GM18498 (cell line): ENCODE measurements at regions not wholly inside any gene's neighbourhood (a gene's known extent, or its start where the extent isn't known, plus 50 kb on each side); places are given as distances from the start of the nearest gene placed in this dataset.

ENCODE experiments used
- ATAC-seq: cut with Tn5 transposase; IDR thresholded peaks from one replicate; pipeline ENCODE4 v1.9.1; 2021; ENCODE audit warnings: mild to moderate bottlenecking, moderate library complexity; ENCODE audit not compliant: unreplicated experiment

- no peak for ATAC-seq
Measured at GRCh38 chr5:29779141-29779540, 1414.3 kb upstream of the CDH6 start.

- no peak for ATAC-seq
Measured at GRCh38 chr5:29777373-29777772, 1416.1 kb upstream of the CDH6 start.

GRCh38 chr5:29770936-29771335 lies 1422.5 kb upstream of the CDH6 start:
- no peak for ATAC-seq

- ATAC-seq: no peak
Measured at GRCh38 chr5:29769474-29769873, 1424.0 kb upstream of the CDH6 start.

DNA sequence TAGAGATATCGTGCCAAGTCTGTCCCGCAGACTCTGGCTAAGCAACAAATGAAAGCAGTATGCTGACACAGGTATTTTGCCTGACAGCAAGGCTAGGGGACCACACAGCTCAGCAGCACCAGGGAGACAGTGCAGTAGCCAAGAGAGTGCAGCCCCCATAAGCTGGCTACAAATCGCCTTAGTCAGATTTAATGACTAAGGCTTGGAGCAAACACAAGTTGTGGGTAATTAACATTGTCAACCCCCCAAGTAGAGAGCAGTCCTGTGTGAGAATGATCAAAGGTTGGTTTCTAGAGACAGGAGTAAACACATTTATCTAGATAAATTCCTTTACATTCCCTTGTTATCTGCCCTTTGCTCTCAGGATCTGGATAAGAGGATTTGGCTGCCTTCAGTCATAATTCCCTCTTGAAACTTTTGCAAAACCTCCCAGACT lies 1434.5 kb upstream of the CDH6 start:
- no peak for ATAC-seq

DNA sequence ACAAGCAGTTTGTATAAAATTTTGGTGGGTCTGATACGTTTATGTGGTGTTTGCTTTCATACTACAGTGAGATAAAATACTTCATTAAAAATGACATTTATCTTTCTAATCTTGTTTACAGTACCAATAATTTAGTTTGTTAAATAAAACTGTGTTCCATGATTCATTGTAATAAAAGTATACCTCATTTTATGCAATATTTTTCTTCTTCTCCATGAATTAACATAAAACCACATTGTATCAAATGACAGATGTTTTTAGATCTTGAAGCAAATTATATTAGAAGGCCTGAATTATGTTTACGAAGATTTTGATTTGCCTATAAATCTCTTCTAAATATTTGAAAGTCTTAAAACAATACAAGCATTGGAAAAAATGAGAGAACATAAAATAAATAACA lies 1443.0 kb upstream of the CDH6 start:
- ATAC-seq: no peak

DNA sequence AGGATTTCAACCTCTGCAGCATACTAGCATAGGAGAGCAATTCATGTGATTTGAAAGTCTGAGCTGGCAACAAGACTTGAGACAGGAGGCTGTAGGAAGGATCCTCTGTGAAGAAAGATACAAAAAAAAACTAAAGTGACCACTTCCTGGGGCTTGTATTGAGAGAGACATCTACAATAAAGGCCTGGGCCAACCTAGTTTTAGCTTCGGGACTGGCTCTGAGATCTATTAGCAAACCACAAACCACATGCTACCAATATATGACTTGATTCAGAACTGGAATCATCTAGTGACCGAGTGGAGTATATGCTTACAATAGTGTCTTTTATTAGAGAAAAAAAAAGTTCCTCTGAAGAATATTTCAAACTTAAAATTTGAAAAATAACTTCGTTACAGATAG lies 1448.9 kb upstream of the CDH6 start:
- no peak for ATAC-seq

- ATAC-seq: no peak
Measured at GRCh38 chr5:29720954-29721353, 1472.5 kb upstream of the CDH6 start.

DNA sequence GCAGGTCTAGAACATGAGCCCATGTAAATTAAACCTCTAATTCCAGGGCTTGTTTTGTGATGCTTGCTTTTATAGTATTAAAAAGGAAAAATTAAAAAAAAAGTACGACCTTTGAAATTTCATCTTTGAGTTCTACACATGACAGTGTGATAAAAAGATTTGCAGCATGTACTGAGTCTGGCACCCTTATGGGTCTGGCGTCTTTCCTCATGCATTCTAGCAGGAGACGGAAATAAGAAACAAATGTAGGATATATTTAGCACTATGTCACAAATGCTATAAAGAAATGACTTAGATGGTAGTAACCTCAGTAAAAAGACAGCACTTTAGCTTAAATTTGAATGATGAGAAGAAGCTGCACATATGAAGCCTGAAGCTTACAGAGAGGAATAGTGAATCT lies 1474.3 kb upstream of the CDH6 start:
- ATAC-seq: no peak

GRCh38 chr5:29715167-29715566 lies 1478.3 kb upstream of the CDH6 start:
- ATAC-seq: no peak

DNA sequence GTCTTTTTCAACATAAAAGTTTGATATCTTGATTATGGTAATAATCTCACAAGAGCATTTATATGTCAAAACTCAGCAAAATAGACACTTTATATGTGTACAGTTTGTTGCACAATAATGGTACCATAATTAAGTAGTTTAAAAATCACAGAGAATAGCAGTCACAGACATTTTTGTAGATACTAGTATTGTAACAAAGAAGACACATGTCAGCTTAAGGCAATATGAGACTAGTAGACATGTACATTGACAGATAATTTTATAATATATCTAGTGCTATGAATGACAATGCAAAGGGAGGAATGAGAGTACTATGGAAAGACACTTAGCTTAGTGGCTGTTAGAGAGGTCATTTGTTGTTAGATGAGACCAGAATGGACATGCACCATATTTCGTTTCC lies 1490.6 kb upstream of the CDH6 start:
- no peak for ATAC-seq

DNA sequence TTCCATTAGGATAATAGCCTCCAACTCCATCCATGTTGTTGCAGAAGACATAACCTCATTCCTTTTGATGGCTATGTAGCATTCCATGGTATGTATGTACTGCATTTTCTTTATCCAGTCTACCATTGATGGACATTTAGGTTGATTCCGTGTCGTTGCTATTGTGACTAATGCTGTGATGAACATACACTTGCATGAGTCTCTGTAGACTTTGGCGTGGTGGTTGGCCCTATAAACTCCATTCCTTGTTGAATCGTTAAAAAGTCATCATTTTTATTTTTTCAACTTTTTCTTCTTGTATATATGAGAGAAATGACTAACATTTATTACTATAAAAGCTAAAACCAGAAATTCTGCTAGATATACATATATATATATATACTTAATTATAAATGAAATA lies 1491.9 kb upstream of the CDH6 start:
- no peak for ATAC-seq

- no peak for ATAC-seq
Measured at GRCh38 chr5:29697785-29698414, 1495.6 kb upstream of the CDH6 start.

- ATAC-seq: no peak
Measured at GRCh38 chr5:29697278-29697677, 1496.2 kb upstream of the CDH6 start.

DNA sequence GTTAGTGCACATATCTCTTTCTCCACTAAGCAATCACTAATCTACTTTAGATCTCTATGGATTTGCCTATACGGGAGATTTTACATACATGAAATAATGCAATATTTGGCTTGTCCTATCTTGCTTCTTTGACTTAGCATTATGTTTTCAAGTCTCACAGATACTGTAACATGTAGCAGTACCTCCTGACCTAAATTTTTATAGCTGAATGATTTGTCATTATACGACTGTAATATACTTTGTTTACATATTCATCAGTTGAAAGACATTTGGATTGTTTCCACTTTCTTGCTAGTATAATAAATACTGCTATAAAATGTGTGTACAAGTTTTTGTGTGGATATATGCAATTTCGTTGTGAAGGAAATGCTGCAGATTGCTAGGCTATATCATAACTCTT lies 1520.8 kb upstream of the CDH6 start:
- ATAC-seq: no peak

GRCh38 chr5:29662876-29663275 lies 1530.6 kb upstream of the CDH6 start:
- ATAC-seq: no peak

DNA sequence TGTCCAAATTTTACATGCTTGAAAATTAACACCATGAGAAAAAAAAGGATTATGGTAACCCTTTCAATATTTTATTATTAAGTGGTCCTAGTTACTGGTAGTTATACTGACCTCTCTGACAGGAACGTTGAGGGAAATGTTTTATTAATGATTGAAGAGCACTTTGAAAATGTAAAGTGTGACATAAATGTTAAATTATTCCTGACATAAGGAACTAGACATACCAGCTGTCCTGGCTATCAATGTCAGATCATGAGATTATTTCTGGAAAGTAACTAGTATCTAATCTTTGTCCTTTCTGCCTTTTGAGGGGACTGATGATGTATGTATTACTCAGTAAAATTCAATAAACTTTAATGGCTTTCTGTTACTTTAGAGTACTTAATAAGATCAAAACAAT lies 1538.5 kb upstream of the CDH6 start:
- no peak for ATAC-seq

- no peak for ATAC-seq
Measured at GRCh38 chr5:29649321-29649720, 1544.2 kb upstream of the CDH6 start.

- ATAC-seq: no peak
Measured at GRCh38 chr5:29642601-29643000, 1550.9 kb upstream of the CDH6 start.

DNA sequence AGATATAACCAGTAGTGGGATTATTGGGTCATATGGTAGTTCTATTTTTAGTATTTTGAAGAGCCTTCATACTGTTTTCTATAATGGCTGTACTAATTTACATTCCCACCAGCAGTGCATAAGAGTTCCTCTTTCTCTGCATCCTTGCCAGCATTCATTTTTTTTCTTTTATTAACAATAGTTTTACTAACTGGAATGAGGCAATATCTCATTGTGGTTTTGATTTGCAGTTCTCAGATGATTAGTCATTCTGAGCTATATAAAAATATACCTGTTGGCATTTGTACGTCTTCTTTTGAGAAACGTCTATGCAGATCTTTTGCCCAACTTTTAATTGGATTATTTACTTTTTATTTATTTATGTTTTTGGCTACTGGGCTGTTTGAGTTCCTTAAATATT lies 1579.3 kb upstream of the CDH6 start:
- ATAC-seq: no peak

DNA sequence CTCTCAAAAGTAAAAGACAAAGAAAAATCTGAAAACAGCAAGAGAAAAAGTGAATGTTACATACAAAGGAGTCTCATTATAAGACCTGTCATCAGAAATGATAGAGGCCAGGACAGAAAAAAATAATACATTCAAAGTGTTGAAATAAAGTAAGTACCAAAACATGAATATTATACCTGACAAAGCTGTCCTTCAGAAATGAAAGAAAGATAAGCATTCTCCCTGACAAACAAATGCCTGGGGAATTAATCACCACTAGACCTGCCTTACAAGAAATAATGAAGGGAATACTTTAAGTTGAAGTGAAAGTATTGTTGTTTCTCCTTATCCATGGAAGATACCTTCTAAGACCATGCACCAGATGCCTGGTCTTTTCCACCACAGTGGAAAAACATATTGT lies 1605.2 kb upstream of the CDH6 start:
- no peak for ATAC-seq

GRCh38 chr5:29587832-29588231 lies 1605.7 kb upstream of the CDH6 start:
- no peak for ATAC-seq

- ATAC-seq: no peak
Measured at GRCh38 chr5:29568028-29568427, 1625.5 kb upstream of the CDH6 start.
